ENCODE measurements at regions not wholly inside any gene's neighbourhood (a gene's known extent, or its start where the extent isn't known, plus 50 kb on each side); places are given as distances from the start of the nearest gene placed in this dataset.

- TF ChIP-seq, protein P1, sequence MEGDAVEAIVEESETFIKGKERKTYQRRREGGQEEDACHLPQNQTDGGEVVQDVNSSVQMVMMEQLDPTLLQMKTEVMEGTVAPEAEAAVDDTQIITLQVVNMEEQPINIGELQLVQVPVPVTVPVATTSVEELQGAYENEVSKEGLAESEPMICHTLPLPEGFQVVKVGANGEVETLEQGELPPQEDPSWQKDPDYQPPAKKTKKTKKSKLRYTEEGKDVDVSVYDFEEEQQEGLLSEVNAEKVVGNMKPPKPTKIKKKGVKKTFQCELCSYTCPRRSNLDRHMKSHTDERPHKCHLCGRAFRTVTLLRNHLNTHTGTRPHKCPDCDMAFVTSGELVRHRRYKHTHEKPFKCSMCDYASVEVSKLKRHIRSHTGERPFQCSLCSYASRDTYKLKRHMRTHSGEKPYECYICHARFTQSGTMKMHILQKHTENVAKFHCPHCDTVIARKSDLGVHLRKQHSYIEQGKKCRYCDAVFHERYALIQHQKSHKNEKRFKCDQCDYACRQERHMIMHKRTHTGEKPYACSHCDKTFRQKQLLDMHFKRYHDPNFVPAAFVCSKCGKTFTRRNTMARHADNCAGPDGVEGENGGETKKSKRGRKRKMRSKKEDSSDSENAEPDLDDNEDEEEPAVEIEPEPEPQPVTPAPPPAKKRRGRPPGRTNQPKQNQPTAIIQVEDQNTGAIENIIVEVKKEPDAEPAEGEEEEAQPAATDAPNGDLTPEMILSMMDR (IDR thresholded peaks at IDR 0.05; ENCODE audit: insufficient read depth, low read length, severe bottlenecking), result no peak
- H3K36me3 ChIP-seq (ENCODE audit: control insufficient read depth, insufficient read depth, low read length), result no peaks in the 10 kb centered on the region
- H3K4me3 ChIP-seq (ENCODE audit: low read depth, low read length), result no peak overlapping the region
- FAIRE-seq, result no peak
- no peaks in the 10 kb centered on the region for H3K27me3 ChIP-seq (ENCODE audit: control insufficient read depth, insufficient read depth, low read length)
- no peak for DNase-seq (ENCODE audit: low read depth)
Measured at GRCh38 chr19:29083863-29084262, 129.1 kb downstream of the UQCRFS1 start.

DNA sequence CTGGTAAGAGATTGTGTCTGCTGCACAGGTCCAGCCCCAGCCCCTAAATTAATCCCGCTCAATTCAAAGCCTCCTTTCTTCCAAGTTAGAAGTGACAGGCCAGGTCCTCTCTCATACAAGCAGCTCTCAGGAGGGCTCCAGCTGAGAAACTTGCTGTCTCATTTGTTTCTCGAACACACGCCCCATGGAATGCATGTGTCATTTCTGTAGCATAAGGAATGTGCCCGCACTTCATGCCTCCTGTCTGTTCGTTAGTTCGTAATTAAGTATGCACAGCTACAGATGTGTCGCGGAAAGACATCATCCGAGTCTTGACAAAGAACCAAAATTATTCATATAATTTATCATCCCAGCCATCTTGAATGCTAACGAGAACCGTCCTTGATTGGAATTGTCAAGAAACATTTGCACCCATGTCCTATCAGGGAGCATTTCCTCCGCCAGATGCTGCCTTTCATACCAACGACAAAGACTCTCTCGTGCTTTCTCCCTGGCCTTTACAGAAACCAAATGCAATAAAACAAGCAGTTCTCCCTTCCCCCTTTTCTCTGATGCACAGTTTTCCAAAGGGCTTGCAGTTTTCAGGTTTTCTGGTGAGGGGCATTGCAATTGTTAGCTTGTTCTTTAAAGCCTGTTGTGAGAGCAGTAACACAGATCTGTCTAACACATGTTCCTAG lies 133.5 kb downstream of the UQCRFS1 start:
- no peak for FAIRE-seq
- TF ChIP-seq, protein P1 (IDR thresholded peaks at IDR 0.05; ENCODE audit: insufficient read depth, low read length, severe bottlenecking), result no peak
- H3K27me3 ChIP-seq (ENCODE audit: control insufficient read depth, insufficient read depth, low read length), result no peaks in the 10 kb centered on the region

DNA sequence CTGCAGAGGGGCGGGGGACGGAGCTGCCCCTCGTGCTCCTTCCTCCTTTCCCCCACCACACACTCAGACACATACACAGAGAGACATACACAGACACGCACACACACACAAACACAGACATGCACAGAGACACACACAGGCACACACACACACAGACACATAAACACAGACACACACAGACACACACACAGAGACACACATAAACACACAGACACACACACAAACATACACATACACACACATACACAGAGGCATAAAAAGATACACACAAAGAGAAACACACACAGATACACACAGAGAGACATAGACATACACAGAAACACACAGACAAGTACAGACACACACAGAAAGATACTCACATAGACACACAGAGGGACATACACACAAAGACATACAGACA lies 136.0 kb downstream of the UQCRFS1 start:
- FAIRE-seq, result no peak
- Histone ChIP-seq H3K36me3 (ENCODE audit: control insufficient read depth, insufficient read depth, low read length) (no peaks in the 10 kb centered on the region), H3K27me3 (ENCODE audit: control insufficient read depth, insufficient read depth, low read length) (no peaks in the 10 kb centered on the region), H3K4me3 (ENCODE audit: low read depth, low read length) (no peak overlapping the region)
- DNase-seq (ENCODE audit: low read depth), result no peak
- TF ChIP-seq, protein P1 (IDR thresholded peaks at IDR 0.05; ENCODE audit: insufficient read depth, low read length, severe bottlenecking), result no peak

More for the DNA sequence above, 133.5 kb downstream of the UQCRFS1 start:
- H3K4me3 ChIP-seq (ENCODE audit: low read depth, low read length), result no peak overlapping the region
- DNase-seq (ENCODE audit: low read depth), result no peak
- H3K36me3 ChIP-seq (ENCODE audit: control insufficient read depth, insufficient read depth, low read length), result no peaks in the 10 kb centered on the region

DNA sequence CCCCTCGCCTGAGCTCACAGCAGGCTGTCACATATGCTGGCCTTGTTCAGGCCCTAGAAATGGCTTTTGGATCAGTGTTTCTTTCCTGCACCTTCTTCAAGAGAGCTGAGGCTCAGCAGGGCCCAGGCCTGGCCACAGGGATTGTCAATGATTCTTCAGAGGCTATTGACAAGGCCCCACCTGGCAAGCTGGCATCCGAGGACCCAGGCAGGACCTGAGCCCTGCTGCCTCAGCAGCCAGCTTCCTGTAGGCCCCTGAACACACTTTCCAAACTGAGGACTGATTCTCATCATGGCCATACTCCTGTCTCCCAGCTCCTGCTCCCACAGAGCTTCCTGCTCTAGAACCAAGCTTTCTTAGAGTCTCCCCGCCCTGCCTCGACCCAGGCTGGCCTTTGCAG lies 136.8 kb downstream of the UQCRFS1 start:
- no peaks in the 10 kb centered on the region for H3K36me3 ChIP-seq (ENCODE audit: control insufficient read depth, insufficient read depth, low read length)
- TF ChIP-seq, protein P1 (IDR thresholded peaks at IDR 0.05; ENCODE audit: insufficient read depth, low read length, severe bottlenecking), result no peak
- no peaks in the 10 kb centered on the region for H3K27me3 ChIP-seq (ENCODE audit: control insufficient read depth, insufficient read depth, low read length)
- H3K4me3 ChIP-seq (ENCODE audit: low read depth, low read length), result no peak overlapping the region
- FAIRE-seq (no peak), DNase-seq (ENCODE audit: low read depth) (no peak)

DNA sequence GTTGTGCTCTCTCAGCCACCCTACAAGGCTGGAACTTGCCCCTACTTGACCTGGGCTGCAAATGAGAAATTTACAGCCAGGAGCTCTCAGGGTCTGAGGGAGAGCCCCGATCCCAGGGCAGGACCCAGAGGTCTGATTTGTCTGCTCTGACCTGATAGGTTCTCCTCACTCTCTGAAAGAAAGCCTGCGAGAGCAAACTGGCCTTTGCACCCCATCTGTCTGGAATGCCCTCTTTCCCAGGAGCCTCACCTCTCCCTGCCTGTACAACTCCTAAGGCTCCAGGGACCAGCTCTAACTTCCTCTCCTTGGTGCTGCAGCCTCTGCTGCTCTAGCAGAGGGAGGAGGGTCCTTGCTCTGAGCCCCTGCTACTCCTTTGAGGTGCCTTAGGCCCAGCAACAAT lies 137.8 kb downstream of the UQCRFS1 start:
- TF ChIP-seq, protein P1 (IDR thresholded peaks at IDR 0.05; ENCODE audit: insufficient read depth, low read length, severe bottlenecking), result no peak
- FAIRE-seq, result no peak
- Histone ChIP-seq H3K4me3 (ENCODE audit: low read depth, low read length) (no peak overlapping the region), H3K36me3 (ENCODE audit: control insufficient read depth, insufficient read depth, low read length) (no peaks in the 10 kb centered on the region), H3K27me3 (ENCODE audit: control insufficient read depth, insufficient read depth, low read length) (no peaks in the 10 kb centered on the region)
- DNase-seq (ENCODE audit: low read depth), result no peak

GRCh38 chr19:29074579-29074978 lies 138.4 kb downstream of the UQCRFS1 start:
- DNase-seq (ENCODE audit: low read depth) (no peak), FAIRE-seq (no peak)
- TF ChIP-seq, protein P1 (IDR thresholded peaks at IDR 0.05; ENCODE audit: insufficient read depth, low read length, severe bottlenecking), result no peak
- Histone ChIP-seq H3K27me3 (ENCODE audit: control insufficient read depth, insufficient read depth, low read length) (no peaks in the 10 kb centered on the region), H3K36me3 (ENCODE audit: control insufficient read depth, insufficient read depth, low read length) (no peaks in the 10 kb centered on the region), H3K4me3 (ENCODE audit: low read depth, low read length) (no peak overlapping the region)

Data from bronchial epithelial cell (primary cell).